Liver (tissue), 8 donors: ENCODE measurements at regions not wholly inside any gene's neighbourhood (a gene's known extent, or its start where the extent isn't known, plus 50 kb on each side); places are given as distances from the start of the nearest gene placed in this dataset.

Experiments used
- DNase-seq: peaks from one replicate; pipeline ENCODE4 v3.0.0-alpha.2; 2017; ENCODE audit warnings: low spot score
- H3K27ac ChIP-seq, 2 donors: one replicate each; pipeline ENCODE4 v1.7.0; 2013; ENCODE audit warnings: inconsistent platforms in 2 of 2, low read length in 2 of 2, control low read depth in 1 of 2, low read depth in 1 of 2, mild to moderate bottlenecking in 1 of 2
- H3K27me3 ChIP-seq, 4 donors: one replicate each; pipeline versions ENCODE4 v1.6.1 to v1.7.0; 2013; ENCODE audit warnings: low read length in 3 of 4, inconsistent platforms in 1 of 4, mild to moderate bottlenecking in 1 of 4, moderate library complexity in 1 of 4; ENCODE audit not compliant: control insufficient read depth in 4 of 4, insufficient read depth in 4 of 4
- H3K36me3 ChIP-seq, 4 donors: one replicate each; pipeline versions ENCODE4 v1.6.1 to v1.7.0; 2013; ENCODE audit warnings: low read length in 3 of 4, mild to moderate bottlenecking in 3 of 4, low read depth in 1 of 4, moderate library complexity in 1 of 4; ENCODE audit not compliant: control insufficient read depth in 4 of 4, insufficient read depth in 3 of 4
- H3K4me1 ChIP-seq, 4 donors: one replicate each; pipeline versions ENCODE4 v1.6.1 to v1.7.0; 2013; ENCODE audit warnings: low read length in 3 of 4, mild to moderate bottlenecking in 3 of 4, moderate library complexity in 1 of 4; ENCODE audit not compliant: control insufficient read depth in 4 of 4, insufficient read depth in 4 of 4
- H3K4me3 ChIP-seq, 3 donors: one replicate each; pipeline versions ENCODE4 v1.6.1 to v1.7.0; 2013; ENCODE audit warnings: low read length in 3 of 3, control low read depth in 1 of 3, low read depth in 1 of 3, mild to moderate bottlenecking in 1 of 3
- H3K9ac ChIP-seq, 2 donors: one replicate each; pipeline ENCODE4 v1.7.0; 2013; ENCODE audit warnings: low read length in 2 of 2, mild to moderate bottlenecking in 2 of 2, moderate library complexity in 2 of 2, control low read depth in 1 of 2, low read depth in 1 of 2
- H3K9me3 ChIP-seq, 4 donors: one replicate each; pipeline versions ENCODE4 v1.6.1 to v1.7.0; 2013; ENCODE audit warnings: low read length in 3 of 4; ENCODE audit not compliant: control insufficient read depth in 4 of 4
- ATF3 ChIP-seq: IDR thresholded peaks from 2 replicates; pipeline ENCODE4 v1.6.1; 2016; ENCODE audit warnings: antibody characterized with exemption
- CTCF ChIP-seq: fragments of 150-350 bp; IDR thresholded peaks from 2 replicates; pipeline ENCODE4 v1.5.1; 2017; ENCODE audit warnings: improper control_type of control experiment, low read depth, low read length; ENCODE audit not compliant: missing input control
- EGR1 ChIP-seq, 2 donors: IDR thresholded peaks; 2 replicates each; pipeline ENCODE4 v1.6.1; 2016 to 2018; ENCODE audit warnings: antibody characterized with exemption in 2 of 2, low read depth in 2 of 2
- FOXA1 ChIP-seq: IDR thresholded peaks from 2 replicates; pipeline ENCODE4 v1.6.1; 2016; ENCODE audit warnings: antibody characterized with exemption
- FOXA2 ChIP-seq: IDR thresholded peaks from 2 replicates; pipeline ENCODE4 v1.6.1; 2016; ENCODE audit warnings: antibody characterized with exemption
- GABPA ChIP-seq, 2 donors: IDR thresholded peaks in 1 of 2; conservative IDR thresholded peaks in 1 of 2; 2 replicates each; pipeline ENCODE4 v1.6.1; 2016; ENCODE audit warnings: antibody characterized with exemption in 2 of 2, mild to moderate bottlenecking in 1 of 2, moderate library complexity in 1 of 2
- HNF4A ChIP-seq, 2 donors: conservative IDR thresholded peaks; 2 replicates each; pipeline ENCODE4 v1.6.1; 2016; ENCODE audit warnings: antibody characterized with exemption in 2 of 2, mild to moderate bottlenecking in 2 of 2
- HNF4G ChIP-seq: IDR thresholded peaks from 2 replicates; pipeline ENCODE4 v1.6.1; 2016; ENCODE audit warnings: antibody characterized with exemption
- JUND ChIP-seq, 2 donors: IDR thresholded peaks; 2 replicates each; pipeline ENCODE4 v1.6.1; 2016; ENCODE audit warnings: antibody characterized with exemption in 2 of 2
- MAX ChIP-seq: IDR thresholded peaks from 2 replicates; pipeline ENCODE4 v1.6.1; 2016; ENCODE audit warnings: antibody characterized with exemption
- NR2F2 ChIP-seq: IDR thresholded peaks from 2 replicates; pipeline ENCODE4 v1.6.1; 2016; ENCODE audit warnings: antibody characterized with exemption
- RAD21 ChIP-seq, 2 donors: IDR thresholded peaks; 2 replicates each; pipeline ENCODE4 v1.6.1; 2016; ENCODE audit warnings: antibody characterized with exemption in 2 of 2, mild to moderate bottlenecking in 2 of 2
- REST ChIP-seq: IDR thresholded peaks from 2 replicates; pipeline ENCODE4 v1.6.1; 2016; ENCODE audit warnings: antibody characterized with exemption, mild to moderate bottlenecking
- RXRA ChIP-seq, 2 donors: IDR thresholded peaks; 2 replicates each; pipeline ENCODE4 v1.6.1; 2017 to 2018; ENCODE audit warnings: antibody characterized with exemption in 2 of 2, mild to moderate bottlenecking in 1 of 2
- SP1 ChIP-seq: IDR thresholded peaks from 2 replicates; pipeline ENCODE4 v1.6.1; 2018; ENCODE audit warnings: antibody characterized with exemption, mild to moderate bottlenecking
- TAF1 ChIP-seq: conservative IDR thresholded peaks from 2 replicates; pipeline ENCODE4 v1.6.1; 2016; ENCODE audit warnings: antibody characterized with exemption, mild to moderate bottlenecking
- YY1 ChIP-seq: IDR thresholded peaks from 2 replicates; pipeline ENCODE4 v1.6.1; 2016; ENCODE audit warnings: antibody characterized with exemption, mild to moderate bottlenecking
- ZBTB33 ChIP-seq: IDR thresholded peaks from 2 replicates; pipeline ENCODE4 v1.6.1; 2016; ENCODE audit warnings: antibody characterized with exemption
- WGBS: extraction: QIAGEN DNeasy Blood & Tissue Kit; methylation state at CpG from one replicate; pipeline ENCODE4 v1.1.7; 2013; 5-methylcytosine and 5-hydroxymethylcytosine counted together
- donor health status: healthy.
- donor health status: healthy.
- donor health status: healthy.
- donor health status: healthy.
- donor health status: healthy.

- Histone ChIP-seq H3K27me3 (no peaks in the 10 kb centered on the region), H3K27ac (no peak overlapping the region), H3K9me3 (peaks cover 0 to 5% (median 0%) of the 10 kb centered on the region in 4 donors), H3K4me3 (no peak overlapping the region), H3K36me3 (no peaks in the 10 kb centered on the region), H3K4me1 (no peaks in the 10 kb centered on the region), H3K9ac (no peak overlapping the region)
- 72% methylated on average over 10 of the region's 10 CpGs for WGBS
- TF ChIP-seq EGR1 (IDR thresholded peaks at IDR 0.05; ENCODE audit: low read depth in 2 of 2), result no peak
- no peak for TF ChIP-seq ZBTB33
- no peak for TF ChIP-seq TAF1
- TF ChIP-seq FOXA1, result no peak
- no peak for TF ChIP-seq REST
- TF ChIP-seq MAX, result no peak
- no peak for TF ChIP-seq RXRA (IDR thresholded peaks at IDR 0.05)
- no peak for TF ChIP-seq CTCF
- no peak for TF ChIP-seq FOXA2
- TF ChIP-seq GABPA (IDR thresholded peaks at IDR 0.05 in 1 of 2, conservative IDR thresholded peaks at IDR 0.05 in 1 of 2), result no peak
- no peak for TF ChIP-seq HNF4G
- TF ChIP-seq SP1, result no peak
- no peak for TF ChIP-seq HNF4A (conservative IDR thresholded peaks at IDR 0.05)
- TF ChIP-seq ATF3, result no peak
- TF ChIP-seq YY1, result no peak
- TF ChIP-seq JUND (IDR thresholded peaks at IDR 0.05), result no peak
- no peak for TF ChIP-seq NR2F2
- TF ChIP-seq RAD21 (IDR thresholded peaks at IDR 0.05), result no peak
- no peak for DNase-seq
These were observed 764.4 kb downstream of the LIG4 start for GRCh38 chr13:107450931-107451330.
